Prostate gland (tissue), 2 donors: ENCODE measurements at regions not wholly inside any gene's neighbourhood (a gene's known extent, or its start where the extent isn't known, plus 50 kb on each side); places are given as distances from the start of the nearest gene placed in this dataset.

Source experiments
- DNase-seq: peaks from one replicate; pipeline ENCODE4 v3.0.0-alpha.2; 2019; ENCODE audit warnings: low spot score
- H3K27ac ChIP-seq, 2 donors: fragments of 200-600 bp; sonication (generic); 2 replicates each; pipeline ENCODE4 v1.5.1; 2017 to 2019
- H3K27me3 ChIP-seq: fragments of 200-600 bp; sonication (generic); replicated peaks from 2 replicates; pipeline ENCODE4 v1.5.1; 2019; ENCODE audit not compliant: insufficient read depth
- H3K36me3 ChIP-seq, 2 donors: fragments of 200-600 bp; sonication (generic); 1 replicate in 1 of 2; 2 replicates in 1 of 2; pipeline versions ENCODE4 v1.5.1 to v1.8.1; 2017 to 2019
- H3K4me1 ChIP-seq: fragments of 200-600 bp; sonication (generic); replicated peaks from 2 replicates; pipeline ENCODE4 v1.5.1; 2019
- H3K4me3 ChIP-seq, 2 donors: fragments of 200-600 bp; sonication (generic); 2 replicates each; pipeline ENCODE4 v1.5.1; 2017 to 2019
- H3K9me3 ChIP-seq: fragments of 200-600 bp; sonication (generic); 2 replicates; pipeline ENCODE4 v1.5.1; 2017
- POLR2A ChIP-seq: fragments of 450-650 bp; IDR thresholded peaks from one replicate; pipeline ENCODE4 v1.6.1; 2016; ENCODE audit warnings: antibody characterized with exemption, mild to moderate bottlenecking
- POLR2AphosphoS5 ChIP-seq: sonication (generic); formaldehyde crosslinking; IDR thresholded peaks from one replicate; pipeline ENCODE4 v1.6.1; 2017; ENCODE audit warnings: antibody characterized with exemption
- WGBS: methylation state at CpG from one replicate; pipeline ENCODE4 v1.1.5; 2018; 5-methylcytosine and 5-hydroxymethylcytosine counted together
- intact Hi-C: fragments of 100-400 bp; cut with DNase I; formaldehyde crosslinking; loops from one replicate; pipeline ENCODE4 v1.14.2; 2022
- TF ChIP-seq, protein P1 (sequence below), 4 experiments: fragments of 200-600 bp in 2 of 4; fragments of 450-650 bp in 2 of 4; sonication (generic) in 2 of 4; IDR thresholded peaks; 1 replicate in 3 of 4; 2 replicates in 1 of 4; pipeline ENCODE4 v1.5.1; 2016 to 2019; ENCODE audit warnings: antibody characterized with exemption in 4 of 4, mild to moderate bottlenecking in 2 of 4, moderate library complexity in 2 of 4

DNA sequence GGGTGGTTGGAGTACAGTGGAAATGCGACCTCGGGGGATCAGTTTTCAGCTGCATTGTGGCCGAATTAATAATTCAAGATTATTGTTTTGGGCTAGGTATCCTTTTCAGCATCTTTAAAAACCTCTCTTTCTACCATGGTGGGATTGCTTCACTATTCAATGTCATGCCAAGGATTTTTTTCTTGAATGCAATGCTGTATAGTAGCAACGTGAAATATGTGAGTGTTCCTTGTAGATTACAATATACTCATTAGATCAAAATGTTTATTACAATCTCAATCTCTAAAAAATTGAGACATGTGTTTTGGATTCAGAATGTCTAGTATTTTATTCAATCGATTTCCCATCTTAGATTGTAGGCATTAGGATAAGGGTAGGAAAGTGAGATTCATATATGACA lies 586.5 kb upstream of the TBL1XR1 start:
- TF ChIP-seq POLR2AphosphoS5 (no peak), POLR2A (no peak)
- TF ChIP-seq, protein P1, sequence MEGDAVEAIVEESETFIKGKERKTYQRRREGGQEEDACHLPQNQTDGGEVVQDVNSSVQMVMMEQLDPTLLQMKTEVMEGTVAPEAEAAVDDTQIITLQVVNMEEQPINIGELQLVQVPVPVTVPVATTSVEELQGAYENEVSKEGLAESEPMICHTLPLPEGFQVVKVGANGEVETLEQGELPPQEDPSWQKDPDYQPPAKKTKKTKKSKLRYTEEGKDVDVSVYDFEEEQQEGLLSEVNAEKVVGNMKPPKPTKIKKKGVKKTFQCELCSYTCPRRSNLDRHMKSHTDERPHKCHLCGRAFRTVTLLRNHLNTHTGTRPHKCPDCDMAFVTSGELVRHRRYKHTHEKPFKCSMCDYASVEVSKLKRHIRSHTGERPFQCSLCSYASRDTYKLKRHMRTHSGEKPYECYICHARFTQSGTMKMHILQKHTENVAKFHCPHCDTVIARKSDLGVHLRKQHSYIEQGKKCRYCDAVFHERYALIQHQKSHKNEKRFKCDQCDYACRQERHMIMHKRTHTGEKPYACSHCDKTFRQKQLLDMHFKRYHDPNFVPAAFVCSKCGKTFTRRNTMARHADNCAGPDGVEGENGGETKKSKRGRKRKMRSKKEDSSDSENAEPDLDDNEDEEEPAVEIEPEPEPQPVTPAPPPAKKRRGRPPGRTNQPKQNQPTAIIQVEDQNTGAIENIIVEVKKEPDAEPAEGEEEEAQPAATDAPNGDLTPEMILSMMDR (IDR thresholded peaks at IDR 0.05), result no peak
- intact Hi-C loops, result loop anchor here (5.0 kb wide), 1 partner anchor 39 kb away; no protein-coding TSS in a partner anchor
- 76% methylated on average over 5 of the region's 5 CpGs for WGBS

DNA sequence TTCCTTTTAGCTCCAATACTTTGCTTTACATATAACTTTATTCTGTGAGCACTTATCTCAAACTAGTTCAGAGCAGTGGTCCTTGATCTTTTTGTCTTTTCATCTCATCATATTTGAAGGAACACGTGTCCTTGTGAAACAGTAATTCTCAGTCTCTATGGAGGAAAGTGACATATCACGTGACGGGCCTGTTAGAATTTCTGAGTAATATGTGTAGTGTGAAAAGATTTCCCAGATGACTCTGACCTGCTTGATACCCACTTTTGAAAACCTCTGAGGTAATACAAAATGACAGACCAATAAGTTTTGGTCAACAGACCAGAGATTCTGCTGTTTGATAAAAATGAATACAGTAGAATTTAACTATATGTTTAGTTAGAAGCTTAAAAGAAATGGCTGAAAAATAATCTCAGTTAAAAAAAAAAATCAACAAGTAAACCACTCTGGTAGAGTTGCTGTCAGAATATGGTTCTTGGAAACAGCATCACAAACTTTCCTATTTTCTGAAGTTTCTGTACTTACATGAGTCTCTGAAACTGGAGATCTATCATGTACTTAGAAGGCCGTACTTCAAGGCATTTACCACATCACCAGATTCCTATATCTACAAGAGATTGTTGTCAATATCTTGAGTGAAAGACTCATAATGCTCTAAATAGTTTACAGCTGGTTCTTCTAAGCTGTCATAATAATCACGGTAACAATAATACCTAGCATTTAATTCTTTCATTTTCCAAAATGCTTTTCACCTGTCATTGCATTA lies 590.2 kb upstream of the TBL1XR1 start:
- WGBS, result 73% methylated on average over 5 of the region's 5 CpGs
- peak overlapping the region in 1 of 2 donors; percentile 11 for H3K27ac ChIP-seq
- H3K9me3 ChIP-seq, result no peaks in the 10 kb centered on the region
- H3K27me3 ChIP-seq, result no peaks in the 10 kb centered on the region
- H3K36me3 ChIP-seq, result no peaks in the 10 kb centered on the region
- H3K4me3 ChIP-seq, result no peak overlapping the region
- intact Hi-C loops, result no loop called here
- no peak for DNase-seq
- H3K4me1 ChIP-seq, result no peaks in the 10 kb centered on the region
- TF ChIP-seq POLR2A (no peak), POLR2AphosphoS5 (no peak)
- TF ChIP-seq, protein P1 (IDR thresholded peaks at IDR 0.05), result no peak

More for the DNA sequence above, 586.5 kb upstream of the TBL1XR1 start:
- H3K4me1 ChIP-seq, result no peaks in the 10 kb centered on the region
- no peaks in the 10 kb centered on the region for H3K9me3 ChIP-seq
- H3K27ac ChIP-seq, result no peak overlapping the region
- DNase-seq, result no peak
- H3K36me3 ChIP-seq, result no peaks in the 10 kb centered on the region
- H3K27me3 ChIP-seq, result no peaks in the 10 kb centered on the region
- no peak overlapping the region for H3K4me3 ChIP-seq

DNA sequence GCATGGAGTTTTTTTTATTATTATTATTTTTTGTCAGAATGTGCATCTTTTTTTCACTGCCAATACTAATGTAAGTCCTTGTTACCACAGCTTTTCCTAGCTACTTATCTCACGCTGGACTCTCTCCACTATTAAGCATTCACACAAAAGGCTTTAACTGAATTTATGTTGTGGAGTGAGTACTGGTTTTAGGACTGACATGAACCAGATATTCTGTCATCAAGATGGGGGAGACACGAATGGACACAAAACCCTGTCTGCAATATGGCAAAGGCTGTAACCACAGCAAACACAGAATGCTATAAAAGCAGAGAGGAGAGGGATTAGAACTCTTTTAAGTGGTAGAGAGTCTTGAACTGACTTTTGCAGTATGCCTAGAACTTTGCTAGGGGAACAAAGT lies 592.2 kb upstream of the TBL1XR1 start:
- Histone ChIP-seq H3K36me3 (no peaks in the 10 kb centered on the region), H3K27ac (no peak overlapping the region), H3K27me3 (no peaks in the 10 kb centered on the region), H3K9me3 (no peaks in the 10 kb centered on the region), H3K4me3 (no peak overlapping the region), H3K4me1 (no peaks in the 10 kb centered on the region)
- DNase-seq, result no peak
- WGBS, result 85% methylated on average over 2 of the region's 2 CpGs
- no peak for TF ChIP-seq POLR2A
- intact Hi-C loops, result no loop called here

DNA sequence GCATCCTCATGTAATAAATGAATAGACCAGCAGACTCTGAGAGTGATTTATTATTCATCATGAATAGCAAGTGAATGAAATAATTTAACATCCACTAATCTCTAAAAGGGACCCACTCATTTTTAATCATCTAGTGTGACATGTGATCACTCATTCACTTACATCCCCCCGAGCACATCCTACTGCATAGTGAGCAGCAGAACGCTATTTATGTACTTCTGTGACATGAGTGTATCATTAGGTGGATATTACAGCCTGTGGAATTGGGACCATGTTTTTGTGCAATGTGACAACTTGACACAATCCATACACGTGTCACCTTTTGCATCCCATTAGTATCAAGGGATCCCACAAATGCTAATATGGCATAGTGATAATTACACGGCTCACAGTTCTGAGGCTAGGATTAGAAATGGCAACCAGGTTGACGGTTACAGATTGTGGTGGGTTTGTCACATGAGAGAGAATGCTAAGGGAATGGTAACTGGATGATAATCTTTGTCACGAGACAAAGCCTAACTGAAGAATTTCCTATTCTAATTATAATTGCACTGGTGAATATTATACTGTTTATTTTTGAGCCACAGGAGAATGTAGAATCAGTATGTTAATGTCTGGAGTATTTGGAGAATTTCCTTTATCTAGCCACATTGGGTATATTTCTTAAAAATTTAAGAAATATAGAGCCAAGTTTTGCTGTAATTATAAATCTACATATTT lies 595.2 kb upstream of the TBL1XR1 start:
- no peak for TF ChIP-seq POLR2A
- TF ChIP-seq POLR2AphosphoS5, result no peak
- TF ChIP-seq, protein P1 (IDR thresholded peaks at IDR 0.05), result no peak
- WGBS, result 93% methylated on average over 6 of the region's 6 CpGs

DNA sequence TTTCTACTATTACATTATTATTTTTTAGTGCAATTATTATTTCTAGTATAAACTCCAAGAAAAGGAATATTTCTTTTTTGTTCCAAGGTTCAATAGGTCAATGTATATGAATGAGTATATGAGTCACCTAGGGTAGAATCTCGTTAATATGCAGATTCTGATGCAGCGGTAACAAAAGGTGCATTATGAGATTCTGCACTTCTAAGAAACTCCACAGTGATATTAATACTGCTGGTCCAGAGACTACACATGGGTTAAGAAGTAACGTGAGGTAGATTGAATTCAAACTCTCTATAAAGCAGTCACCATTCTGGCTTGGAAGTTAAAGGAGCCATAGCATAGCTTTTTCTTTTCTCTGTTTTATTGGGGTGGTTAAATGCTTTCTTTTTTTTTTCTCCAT lies 596.2 kb upstream of the TBL1XR1 start:
- no peaks in the 10 kb centered on the region for H3K36me3 ChIP-seq
- H3K4me3 ChIP-seq, result no peak overlapping the region
- H3K27me3 ChIP-seq, result no peaks in the 10 kb centered on the region
- no peaks in the 10 kb centered on the region for H3K4me1 ChIP-seq
- no peak overlapping the region for H3K27ac ChIP-seq
- no peaks in the 10 kb centered on the region for H3K9me3 ChIP-seq
- 87% methylated on average over 3 of the region's 3 CpGs for WGBS
- no peak for DNase-seq
- intact Hi-C loops, result no loop called here
- TF ChIP-seq POLR2A, result no peak
- TF ChIP-seq POLR2AphosphoS5, result no peak
- TF ChIP-seq, protein P1 (IDR thresholded peaks at IDR 0.05), result no peak

More for the DNA sequence above, 595.2 kb upstream of the TBL1XR1 start:
- intact Hi-C loops, result no loop called here
- Histone ChIP-seq H3K4me1 (no peaks in the 10 kb centered on the region), H3K27ac (no peak overlapping the region), H3K36me3 (no peaks in the 10 kb centered on the region), H3K27me3 (no peaks in the 10 kb centered on the region), H3K4me3 (no peak overlapping the region), H3K9me3 (no peaks in the 10 kb centered on the region)
- DNase-seq, result no peak
